DMS153 (cell line): ENCODE measurements at regions not wholly inside any gene's neighbourhood (a gene's known extent, or its start where the extent isn't known, plus 50 kb on each side); places are given as distances from the start of the nearest gene placed in this dataset.

ENCODE experiments used
- DNase-seq: peaks from one replicate; lab custom pipeline; 2025; lab: John Stamatoyannopoulos, UW

DNA sequence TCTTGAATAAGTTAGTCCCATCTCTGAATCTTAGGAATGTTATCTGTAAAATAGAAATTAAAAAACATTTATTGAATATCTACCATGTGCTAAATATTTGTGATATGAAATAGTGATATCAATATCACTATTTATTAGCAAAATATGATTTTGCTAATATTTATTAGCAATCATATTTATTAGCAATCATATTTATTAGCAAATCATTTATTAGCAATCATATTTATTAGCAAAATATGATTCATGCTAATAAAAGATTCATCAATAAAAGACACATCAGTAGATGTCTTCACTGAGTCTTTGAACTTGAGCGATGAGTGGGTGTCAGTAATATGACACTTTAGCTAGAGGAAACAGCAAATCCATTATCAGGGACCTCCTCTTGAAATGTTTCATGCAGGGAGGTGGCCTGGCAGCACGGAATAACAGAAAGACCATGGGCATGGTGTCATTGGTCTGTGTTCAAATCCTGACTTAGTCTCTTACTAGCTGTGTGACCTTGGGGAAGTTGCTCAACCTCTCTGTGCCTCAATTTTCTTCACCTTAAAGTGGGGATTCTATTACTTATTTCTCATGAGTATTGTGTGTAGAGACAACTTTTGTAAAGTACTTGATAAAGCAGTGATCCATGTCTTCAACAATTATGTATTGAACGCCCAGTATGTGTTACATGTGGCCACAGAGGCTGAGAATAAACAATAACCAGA is 456.2 kb upstream of the MEX3C start:
- no peak for DNase-seq

DNA sequence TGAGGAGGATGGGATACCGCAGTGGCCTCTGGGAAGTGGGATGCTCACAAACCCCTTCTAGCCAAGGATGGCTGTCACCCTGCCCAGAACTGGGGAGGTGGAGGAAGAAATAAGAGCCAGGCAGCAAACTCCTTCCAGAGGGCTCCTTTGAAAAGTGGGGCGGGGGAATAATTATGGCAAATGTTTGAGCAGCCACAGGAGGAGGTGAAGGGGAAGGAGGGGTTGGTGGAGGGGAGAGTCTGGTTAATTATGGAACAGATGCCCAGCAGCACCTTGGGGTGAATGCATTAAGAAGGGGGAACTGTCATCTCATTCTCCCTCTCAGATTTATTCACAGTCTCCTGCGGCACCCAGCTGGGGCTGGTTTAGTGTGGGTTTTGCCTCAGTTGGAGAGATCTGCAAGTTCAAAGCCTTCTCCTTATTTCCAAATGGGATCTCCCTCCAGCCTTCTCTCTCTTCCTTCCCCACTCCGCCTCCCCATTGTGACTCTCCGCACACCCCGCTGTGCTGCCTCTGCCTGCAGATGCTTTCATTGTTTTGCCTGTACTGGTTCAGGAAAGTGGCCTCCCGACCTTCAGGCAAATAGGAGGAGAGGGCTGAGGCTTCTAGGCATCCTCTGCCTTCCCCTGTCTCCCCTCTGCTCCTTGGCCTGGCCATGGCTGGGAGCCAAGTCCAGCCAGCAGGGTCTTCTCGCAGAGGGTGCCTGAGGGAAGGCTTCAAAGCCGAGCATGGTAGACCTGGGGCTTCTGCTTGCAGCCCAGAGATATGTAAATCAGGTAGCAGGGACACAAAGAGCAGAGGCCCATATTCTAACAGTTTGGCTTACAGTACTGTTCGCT is 457.2 kb upstream of the MEX3C start:
- DNase-seq, result no peak

DNA sequence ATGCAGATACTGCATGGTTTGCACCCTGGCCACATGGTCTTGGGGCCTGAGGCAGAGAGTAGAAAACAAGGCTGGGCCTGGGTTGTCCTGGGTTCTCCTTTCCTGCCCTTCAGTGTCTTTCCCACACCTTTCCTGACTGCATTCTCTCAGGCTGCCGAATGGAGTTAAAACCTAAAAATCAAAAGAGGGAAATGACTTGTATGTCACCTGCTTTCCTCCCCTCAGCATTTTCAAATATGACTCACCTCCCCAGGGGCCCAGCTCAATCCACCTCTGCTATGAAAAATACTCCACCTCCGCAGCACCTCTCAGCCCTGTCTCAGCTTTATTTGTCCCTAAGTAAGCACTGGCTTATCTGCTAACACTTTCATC is 457.8 kb upstream of the MEX3C start:
- no peak for DNase-seq

DNA sequence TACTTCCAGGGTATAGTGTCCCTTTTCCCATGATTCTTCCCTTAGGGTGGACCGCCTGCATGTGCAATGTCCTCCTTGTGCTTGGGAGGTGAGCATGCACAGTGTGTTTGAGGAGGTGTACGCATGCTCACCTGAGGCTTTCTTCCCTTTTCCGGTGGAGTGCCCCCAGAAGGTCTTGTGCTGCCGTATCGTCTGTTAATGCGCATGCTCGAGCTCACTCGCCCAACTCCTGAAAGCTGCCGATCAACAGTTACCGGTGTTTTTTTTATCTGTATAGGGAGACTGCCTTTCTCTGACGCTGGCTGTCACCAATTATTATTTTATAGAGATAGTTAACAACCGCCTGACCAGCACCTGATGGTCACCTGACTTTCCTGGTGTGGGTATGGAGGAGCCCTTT is 458.8 kb upstream of the MEX3C start:
- DNase-seq, result no peak

DNA sequence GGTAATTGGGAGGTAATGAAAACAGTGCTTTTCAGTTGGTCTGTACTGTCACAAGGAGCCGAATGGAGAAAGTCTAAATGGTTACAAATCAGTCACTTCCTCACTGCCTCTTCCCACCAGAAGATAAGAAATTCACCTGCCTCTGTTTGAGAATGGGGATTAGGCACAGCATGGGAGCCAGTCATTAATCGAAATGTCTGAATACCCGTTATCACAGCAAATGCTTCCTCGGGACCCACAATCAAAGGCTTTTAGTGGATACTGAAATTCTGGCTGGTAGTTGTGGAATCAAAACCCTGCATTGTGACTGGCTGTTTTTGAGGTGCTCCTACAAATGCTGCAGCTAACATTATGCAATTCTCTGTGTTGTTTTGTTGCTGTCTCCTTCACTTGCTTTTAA is 461.0 kb upstream of the MEX3C start:
- no peak for DNase-seq

DNA sequence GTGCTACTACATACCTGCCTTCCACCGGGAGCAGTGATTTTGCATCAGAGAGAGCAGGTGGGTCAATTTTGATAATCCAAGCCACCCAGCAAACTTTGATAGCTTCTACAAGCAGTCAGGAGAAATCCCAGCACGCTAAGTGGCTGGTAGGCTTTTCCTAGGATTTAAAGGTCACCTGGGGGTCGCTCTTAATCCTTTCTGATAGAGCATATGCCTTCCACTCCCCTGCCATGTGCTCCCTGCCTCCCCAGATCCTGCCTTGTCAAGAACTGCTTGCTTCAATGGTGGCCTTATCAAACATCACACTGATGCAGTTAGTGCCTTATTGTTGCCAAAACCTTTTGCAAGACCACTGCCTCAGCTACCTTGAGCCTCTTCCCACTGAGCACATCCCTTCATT is 462.3 kb upstream of the MEX3C start:
- no peak for DNase-seq

DNA sequence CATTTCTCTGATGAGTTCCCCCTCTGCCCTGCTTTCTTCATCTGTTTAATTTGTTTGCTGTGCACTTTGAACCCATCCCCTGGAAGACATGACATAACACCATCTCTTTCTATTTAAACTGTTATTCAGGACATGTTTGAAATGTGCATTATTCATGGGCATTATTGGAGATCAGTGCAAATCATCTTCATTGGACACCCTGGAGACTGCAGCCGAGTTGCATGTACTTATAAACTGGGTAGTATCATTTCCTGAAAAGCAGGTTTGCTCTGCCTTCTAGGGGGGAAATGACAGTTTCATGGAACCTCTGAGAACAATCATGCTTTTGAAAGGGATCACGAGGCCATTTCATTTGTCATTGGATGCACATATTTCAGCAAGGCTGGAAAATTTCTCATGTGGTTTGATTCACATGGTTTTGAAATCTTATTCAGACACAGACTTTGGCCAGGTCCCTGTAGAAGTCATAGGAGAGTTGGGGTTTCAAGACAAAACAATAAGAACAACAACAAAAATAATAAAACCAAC is 462.8 kb upstream of the MEX3C start:
- DNase-seq, result no peak

DNA sequence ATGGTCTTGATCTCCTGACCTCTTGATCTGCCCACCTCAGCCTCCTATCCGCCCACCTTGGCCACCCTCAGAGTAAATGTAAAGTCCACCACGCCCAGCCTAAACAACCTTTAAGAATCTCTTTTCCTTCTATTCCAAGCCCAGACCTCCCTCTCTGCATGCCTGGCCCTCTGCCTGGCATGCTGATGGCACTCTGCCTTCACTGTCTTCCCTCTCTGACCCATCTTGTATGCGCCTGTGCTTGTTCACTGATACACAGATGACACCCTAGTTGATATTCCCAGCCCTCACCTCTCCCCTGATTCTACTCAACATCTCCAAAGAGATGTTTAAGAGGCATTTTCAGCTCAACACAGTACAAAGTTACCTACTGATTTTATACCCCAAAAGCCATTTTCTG is 466.8 kb upstream of the MEX3C start:
- no peak for DNase-seq

DNA sequence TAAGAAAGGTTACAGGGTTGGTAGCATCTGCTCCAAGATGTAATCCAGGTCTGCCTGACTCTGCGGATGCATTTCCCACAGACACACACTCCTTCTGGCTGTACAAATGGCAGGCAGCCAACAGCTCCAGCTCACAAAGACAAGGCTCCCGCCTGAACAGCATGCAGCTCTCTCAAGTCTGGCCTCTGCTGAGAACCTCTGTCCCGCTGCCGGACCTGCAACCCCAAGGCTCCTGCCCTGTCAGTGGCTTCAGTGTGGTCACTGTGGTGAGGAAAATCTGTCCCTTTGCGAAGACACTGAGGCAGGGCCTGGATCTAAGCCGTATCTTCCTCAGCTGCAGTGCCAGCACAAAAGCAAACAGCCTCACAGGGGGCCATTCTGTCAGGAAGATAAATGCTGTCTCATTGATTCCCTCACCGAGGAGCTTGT is 469.3 kb upstream of the MEX3C start:
- DNase-seq, result peak; percentile 40

DNA sequence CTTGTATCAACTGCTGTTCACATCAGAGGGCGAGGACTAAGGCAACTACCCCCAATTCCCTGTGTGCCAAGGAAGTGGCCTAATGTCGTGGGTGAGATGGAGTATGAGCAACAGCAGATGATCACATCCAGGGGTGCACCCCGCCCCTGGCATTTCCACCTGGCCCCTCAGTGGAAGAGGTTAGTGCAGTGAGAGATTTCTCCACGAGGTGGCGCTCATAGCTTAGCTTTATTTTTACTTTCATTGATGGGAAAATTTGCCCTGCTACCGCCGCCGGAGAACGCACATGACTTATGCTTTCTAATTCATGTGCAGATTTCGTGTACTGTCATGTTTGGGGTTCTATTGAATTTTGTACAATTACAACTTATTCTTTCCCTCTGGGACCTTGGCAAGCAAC is 470.6 kb upstream of the MEX3C start:
- DNase-seq, result no peak

DNA sequence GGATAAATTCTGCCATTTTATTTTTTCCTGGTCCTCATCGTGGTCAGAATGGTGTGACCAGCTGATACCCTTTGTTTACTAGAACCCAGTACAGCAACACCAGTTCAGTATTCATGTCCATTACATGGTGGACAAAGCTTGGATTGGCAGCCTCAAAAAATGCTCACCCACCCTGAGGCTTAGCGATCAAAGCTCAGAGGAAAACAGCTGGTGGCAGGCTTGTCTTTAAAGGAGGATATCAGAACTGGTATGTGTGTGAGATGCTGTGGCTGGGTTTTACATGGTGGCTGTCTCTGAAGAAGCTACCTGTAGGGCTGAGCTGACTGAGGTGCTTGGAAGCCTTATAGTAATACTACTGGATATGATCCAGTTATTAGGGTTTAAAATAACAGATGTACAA is 471.1 kb upstream of the MEX3C start:
- no peak for DNase-seq

DNA sequence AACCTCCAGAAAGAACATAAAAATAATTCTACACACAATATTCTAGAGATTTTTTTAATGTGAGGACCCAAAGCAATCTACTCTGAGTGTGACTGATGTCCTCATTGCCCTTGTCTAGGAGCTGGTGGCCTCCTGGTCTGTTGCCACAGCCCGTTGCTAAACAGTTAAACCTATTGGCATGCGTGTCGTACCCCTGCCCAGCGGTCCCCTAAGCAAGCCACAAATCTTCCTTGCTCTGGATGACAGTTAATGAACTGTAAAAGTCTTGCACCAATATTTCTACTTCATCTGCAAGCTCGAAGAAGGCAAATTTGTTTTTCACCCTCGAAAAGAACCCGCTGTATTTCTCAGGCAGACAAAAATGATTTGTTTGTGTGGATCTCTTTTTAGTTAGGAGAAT is 489.1 kb upstream of the MEX3C start:
- DNase-seq, result no peak

DNA sequence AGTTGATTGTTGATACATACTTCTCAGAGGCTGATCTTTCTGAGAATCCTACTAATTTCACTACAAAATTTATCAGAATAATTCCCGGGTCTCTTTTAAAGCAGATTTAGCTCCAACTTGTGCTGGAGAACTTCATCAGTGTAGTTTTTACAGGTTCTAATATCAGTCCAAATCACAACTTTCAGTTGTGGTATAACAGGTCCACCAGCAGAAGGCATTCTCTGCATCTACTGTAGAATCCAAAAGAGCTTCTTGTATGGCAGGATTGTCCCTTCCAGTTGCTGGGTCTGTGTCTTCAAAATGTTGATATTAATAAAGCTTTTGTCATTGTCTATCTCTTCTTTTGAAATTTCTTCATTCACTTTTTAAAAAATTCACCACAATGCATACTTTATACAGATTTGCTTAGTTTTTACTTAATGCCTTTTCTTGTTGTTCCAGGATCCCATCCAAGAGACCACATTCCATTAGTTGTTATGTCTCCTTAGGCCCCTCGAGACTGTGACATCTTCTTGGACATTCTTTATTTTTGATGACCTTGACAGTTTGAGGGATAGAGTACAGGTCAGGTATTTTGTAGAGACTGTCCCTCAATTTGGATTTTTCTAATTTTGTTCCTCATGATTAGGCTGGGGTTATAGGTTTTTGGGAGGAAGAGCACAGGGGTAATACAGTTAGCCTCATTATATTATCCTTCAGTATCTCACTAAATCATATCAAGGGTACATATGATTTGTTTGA is 490.5 kb upstream of the MEX3C start:
- no peak for DNase-seq

DNA sequence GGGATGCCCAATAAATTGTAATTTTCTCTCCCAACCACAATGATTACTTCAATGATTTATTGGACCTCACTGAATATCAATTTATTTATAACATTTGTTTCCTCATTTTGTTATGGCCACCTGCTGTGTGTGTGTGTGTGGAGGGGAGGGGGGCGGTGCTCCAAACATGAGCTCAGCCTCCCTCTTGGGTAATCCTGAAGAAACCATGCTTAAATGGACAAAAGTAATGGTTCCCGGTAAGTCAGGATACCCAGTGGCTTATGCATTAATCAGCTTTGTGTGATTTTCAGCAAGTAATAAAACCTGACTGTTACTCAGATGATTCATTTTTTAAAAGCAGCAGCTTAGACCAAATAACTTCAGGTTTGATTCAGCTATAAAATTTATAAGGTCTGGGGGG is 495.1 kb upstream of the MEX3C start:
- DNase-seq, result no peak

DNA sequence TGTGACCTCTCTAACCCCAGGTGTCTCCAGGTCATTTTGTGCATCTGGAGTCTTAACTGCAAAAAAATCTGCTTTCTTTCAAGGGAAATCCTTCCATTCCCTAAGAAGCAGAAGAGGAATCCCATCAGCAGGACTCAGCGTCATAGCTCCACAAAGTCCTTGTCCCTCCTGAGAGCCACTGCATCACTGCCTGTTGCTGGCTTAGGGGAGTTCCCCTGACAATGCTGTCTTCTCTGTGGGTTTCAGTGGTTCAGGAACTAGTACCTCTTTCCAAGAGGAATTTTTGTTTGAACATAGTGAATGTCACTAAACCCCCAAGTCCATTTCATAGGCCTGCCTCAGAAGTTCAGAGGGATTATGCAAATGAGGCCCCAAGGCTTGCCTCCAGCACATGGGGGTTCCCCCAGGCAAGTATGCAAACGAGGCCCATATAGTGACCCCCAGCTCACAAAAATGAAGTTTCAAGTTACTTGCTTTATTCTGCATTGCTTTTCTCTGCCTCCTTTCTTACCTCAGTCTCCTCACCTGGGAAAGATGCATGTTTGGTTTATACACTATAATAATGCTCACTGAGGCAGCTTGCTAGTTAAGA is 513.9 kb upstream of the MEX3C start:
- no peak for DNase-seq

DNA sequence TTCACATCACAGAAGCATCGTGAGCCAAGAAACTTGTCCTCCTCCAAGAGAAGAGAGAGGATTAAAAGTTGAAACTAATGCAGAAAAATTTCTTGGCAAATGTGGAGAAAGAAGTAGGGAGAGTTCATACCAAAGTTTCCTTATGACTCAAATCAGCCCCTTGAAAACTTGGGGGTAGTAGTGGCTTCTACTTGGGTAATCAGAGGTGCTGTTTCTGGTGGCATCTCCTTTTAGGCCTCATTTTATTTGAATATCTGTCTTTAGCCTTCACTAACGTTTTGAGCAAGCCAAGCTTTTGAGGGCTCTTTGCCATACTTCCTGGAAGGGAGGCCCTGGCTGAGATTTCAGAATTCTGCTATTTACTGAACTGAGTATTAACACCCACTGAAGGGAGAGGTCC is 515.3 kb upstream of the MEX3C start:
- no peak for DNase-seq

DNA sequence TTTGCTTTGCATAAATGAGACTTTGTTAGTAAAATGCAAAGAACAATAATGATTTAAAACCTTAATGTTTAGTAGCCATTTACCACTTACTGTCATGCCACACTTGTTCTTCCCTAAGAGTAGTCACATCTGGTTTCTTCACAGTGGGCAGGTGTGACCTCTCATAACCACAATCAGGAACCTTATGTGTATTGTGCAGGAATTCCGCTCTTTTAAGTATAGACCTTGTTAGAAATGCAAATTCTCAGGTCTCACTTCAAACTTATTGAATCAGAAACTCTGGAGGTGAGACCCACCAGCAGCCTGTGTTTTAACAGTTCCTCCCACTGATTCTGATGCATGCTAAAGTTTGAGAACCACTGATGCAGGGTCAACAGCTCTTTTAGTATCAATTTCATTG is 518.8 kb upstream of the MEX3C start:
- no peak for DNase-seq

DNA sequence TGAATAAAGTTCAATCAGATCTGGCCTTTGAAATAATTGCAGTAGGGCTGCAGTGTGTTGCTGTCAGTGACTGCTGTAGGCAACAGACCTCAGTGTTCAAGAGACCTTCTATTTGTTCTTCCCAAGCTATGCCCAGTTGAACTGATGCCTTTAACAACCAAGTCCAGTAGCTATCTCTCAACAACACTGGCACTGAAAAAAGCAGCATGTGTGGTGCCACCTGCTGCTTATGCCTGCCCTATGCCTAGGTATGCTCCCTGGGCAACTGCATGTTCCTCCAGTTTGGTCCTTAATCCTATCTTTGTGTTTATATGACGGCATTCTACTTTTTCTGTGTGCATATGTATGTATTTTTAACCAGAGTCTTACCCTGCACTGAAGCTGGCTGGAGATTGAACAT is 523.9 kb upstream of the MEX3C start:
- no peak for DNase-seq

DNA sequence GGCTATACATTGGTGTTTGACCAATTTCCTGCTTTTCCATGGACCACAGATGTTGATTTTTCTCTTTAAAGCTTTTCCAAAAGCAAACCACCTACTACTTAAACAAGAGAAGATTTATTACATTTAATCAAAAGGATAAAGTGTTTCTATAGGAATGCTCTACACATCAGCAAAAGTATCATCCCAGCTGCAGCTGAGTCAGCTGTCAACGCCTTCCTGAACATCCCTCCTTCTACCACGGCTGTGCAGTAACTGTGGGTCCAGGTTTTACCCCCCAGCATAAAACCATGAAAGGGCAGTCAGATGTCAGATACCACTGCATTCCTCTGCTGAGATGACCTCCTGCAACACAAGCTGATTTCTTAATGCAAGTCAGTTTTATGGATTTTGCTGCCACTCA is 524.5 kb upstream of the MEX3C start:
- no peak for DNase-seq

DNA sequence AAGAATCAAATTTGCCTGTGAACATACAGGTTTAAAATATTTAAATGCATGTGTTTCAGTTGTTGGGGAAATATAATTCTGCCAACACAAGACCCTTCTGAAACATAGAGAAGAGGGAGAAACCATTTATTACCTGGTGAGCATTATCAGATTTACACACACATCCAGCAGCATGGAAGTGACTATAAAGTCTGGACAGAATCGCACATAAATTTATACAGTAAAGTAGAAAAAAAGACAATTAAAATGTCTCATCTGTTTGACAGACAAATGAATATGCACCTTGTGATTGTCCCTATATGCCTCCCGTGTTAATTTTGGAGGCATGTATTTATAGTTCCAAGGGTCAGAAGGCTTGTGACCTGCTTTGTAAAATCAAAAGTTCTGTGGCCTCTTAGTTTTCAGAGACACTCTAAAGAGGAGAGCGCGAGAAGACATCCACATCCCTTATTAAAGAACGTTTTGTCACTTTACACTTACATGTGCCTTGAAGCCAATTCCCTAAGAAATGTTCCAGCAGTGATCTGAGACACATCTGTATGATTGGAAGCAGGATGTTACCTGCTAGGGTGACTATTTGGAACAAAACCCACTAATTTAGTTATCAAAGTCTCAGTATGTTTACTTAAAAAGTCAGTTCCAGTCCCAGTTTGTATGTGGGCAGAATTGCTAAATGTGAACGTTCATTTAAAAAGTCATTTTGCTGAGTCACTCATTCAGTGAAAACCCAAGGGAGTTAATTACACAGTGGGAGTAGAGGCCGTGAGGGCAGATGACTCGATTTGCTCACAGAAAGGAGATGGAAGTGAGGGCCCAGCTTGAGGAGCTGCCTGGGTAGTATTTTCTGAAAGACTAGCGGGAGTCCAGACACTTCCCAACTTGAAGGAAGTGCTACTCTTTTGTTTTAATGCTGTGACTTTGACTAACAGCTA is 527.6 kb upstream of the MEX3C start:
- DNase-seq, result no peak

DNA sequence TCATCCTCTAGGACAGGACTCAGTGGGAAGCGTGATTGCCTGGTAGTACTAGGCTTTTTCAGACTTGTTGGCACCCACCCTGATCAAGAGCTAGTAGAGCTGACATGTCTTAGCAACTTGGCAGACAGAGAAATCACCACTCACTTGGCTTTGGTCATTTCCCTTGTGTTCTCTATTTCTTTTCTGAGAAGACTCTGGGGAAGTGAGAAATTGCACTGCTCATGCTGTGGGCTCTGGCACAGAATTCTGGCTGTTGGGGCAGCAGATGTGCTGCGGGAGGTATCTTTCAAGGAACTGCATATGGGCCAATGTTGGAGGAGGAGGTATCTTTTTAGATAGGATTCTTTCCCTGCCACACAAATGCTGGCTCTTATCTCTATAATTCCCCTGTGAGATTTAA is 529.1 kb upstream of the MEX3C start:
- DNase-seq, result no peak
